GM03348 (cell line): ENCODE measurements at regions not wholly inside any gene's neighbourhood (a gene's known extent, or its start where the extent isn't known, plus 50 kb on each side); places are given as distances from the start of the nearest gene placed in this dataset.
"Not testable (repeated sequence)": the region's sequence is repeated elsewhere in the genome, so short reads cannot be mapped to it uniquely, and the experiment has no call there.

Experiments used
- DNase-seq: peaks from one replicate; pipeline ENCODE4 v3.0.0; 2012; ENCODE audit warnings: low spot score

GRCh38 chr21:35162831-35163230 is 113.7 kb upstream of the RUNX1 start:
- no peak for DNase-seq

DNA sequence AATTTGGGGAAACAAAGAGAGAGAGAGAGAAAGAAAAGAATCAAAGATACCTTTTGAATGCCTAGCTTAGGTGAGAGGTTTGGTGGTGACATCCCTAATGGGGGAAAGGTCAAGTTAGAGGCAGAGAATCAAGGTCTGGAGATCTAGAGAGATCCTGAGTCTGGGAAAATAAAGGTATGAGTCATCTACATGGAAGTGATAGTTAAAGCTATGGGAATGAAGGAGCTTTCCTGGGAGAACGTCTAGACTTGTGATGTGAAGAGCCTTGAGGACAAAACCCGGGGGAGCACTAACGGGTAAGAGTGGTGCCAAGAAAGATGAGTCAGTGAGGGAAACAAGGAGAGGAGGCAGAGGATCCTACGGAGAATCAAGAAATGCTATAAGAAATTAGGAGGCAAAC is 110.8 kb upstream of the RUNX1 start:
- DNase-seq, result peak; percentile 41

- not testable (repeated sequence) for DNase-seq
Measured at GRCh38 chr21:35157374-35157773, 108.3 kb upstream of the RUNX1 start.

- DNase-seq, result no peak
Measured at GRCh38 chr21:35156293-35157278, 107.5 kb upstream of the RUNX1 start.

DNA sequence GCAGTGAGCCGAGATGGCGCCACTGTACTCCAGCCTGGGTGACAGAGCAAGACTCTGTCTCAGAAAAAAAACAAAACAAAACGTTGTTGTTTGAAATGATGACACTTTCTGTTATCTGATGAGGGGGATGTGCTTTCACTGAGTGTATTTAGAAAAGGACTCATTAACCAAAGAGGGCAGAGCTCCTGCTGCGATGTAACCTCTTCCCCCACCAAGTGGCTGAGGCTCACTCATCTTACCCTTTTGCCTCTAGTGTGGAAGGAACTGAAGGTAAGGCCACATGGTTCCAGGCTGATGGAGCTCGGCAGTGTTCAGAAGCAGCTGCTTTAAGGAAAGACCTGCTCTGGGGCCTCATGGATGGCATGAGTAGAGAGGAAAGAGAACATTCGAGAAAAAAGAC is 105.7 kb upstream of the RUNX1 start:
- no peak for DNase-seq

DNA sequence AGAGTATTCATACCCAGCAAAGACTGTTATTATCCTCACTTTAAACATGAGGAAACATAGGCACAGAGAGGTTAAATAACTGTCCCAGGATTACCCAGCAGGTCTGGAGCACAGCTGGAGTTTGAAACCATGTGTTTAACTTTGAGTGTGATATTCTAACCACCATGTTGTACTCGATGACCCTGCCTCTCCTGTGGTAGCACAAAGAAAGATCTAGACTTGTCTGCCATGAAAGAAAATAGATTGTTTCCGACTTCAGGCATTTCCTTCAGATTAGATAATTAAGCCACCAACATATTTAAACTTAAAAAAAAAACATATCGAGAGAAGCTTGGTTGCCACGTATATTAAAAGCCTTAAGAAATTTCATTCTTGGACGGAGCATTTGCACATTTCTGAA is 104.6 kb upstream of the RUNX1 start:
- no peak for DNase-seq

DNA sequence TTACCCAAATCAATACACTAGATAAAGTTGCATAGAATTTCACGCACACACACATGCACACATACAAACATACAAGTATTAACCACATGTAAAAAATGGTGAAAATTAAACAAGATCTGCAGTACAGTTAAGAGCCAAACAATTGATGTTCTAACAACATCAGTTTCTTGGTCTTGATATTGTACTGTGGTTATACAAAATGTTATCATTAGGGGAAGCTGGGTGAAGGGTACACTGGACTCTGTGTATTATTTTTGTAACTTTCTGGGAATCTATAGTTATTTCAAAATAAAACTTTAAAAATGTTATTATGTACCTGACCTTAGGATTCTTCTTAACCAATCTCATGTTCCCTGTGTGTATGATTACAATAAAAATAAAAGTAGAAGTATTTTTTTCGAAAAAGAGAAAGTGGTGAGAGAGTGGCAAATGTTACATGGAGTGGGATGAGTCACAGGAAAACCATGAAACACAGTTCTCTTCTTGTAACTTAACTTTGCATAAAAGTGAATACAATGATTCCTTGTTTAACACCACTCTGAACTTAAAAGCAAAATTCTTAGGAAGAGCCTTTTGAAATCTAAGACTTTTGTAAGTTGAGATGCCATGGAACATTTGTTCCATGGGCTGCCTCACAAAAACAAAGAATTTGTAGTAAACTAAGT is 101.6 kb upstream of the RUNX1 start:
- peak; percentile 47 for DNase-seq

- DNase-seq, result peak; percentile 47
Measured at GRCh38 chr21:35149698-35150097, 100.6 kb upstream of the RUNX1 start.

DNA sequence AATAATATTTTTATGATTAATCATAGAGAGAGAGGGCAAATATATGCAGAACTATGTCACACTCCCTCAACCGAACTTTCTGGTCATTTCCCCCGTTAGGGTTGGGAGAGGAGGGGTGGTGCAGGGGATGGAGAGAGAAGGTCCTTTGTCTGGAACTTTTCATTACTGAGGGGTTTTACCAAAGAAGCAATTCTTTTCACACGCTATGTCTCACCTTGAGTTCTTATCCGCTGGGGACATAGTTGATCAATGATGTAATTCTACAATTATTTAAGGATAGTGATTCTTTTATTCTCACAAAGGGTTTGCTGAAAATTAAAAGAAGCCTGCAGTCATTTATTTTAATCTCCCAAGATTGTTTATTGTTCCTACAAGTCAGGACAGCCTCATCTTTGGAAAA is 98.3 kb upstream of the RUNX1 start:
- DNase-seq, result no peak

DNA sequence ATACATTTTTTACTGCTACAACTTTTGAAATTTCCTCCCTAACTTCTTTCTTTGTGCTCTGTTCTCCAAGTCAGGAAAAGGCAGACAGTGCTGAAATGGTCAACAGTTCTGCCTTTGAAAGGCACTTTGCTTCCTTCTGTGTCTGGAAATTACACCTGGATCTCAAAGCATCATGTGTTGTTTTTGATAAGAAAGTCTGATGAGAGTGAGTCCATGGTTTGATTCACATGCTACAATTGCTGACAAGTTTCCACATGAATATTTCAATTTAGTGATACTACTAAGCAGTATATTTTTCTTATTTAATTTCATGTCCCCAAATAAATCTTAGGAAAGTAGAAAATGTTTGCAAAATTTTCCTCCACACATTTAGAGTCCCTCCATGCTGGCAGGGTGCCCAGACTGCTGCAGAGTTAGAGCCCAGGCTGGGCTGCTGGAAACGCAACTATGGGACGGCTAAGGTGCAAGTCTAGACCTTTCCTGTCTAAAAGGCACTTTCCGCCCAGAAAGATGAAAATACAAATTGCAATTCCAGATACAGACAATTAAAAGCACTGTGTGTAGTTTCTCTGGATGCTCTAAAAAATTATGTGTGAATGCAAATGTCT is 96.6 kb upstream of the RUNX1 start:
- DNase-seq, result no peak

DNA sequence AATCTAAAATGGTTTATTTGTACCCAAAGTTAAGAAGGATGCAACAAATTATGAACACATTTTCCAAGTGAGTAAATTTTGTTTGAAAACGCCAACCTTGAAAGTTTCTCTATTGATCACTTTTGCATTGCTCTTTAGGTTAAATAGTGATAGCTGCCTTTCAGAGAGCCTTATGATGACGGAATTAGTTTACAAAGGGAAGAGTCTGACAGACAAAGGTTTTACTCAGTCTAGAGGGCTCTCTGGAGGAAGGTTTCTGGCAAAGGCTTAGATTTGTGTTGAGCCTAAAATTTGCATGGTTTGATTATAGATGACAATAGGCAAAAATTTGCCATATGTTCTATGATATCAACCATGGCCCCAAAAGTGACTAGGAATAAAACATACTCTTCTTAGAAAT is 95.9 kb upstream of the RUNX1 start:
- DNase-seq, result no peak

GRCh38 chr21:35142036-35142815 is 93.1 kb upstream of the RUNX1 start:
- peak; percentile 18 for DNase-seq

GRCh38 chr21:35139382-35139715 is 90.2 kb upstream of the RUNX1 start:
- no peak for DNase-seq

- DNase-seq, result peak; percentile 27
Measured at GRCh38 chr21:35138665-35139381, 89.7 kb upstream of the RUNX1 start.

DNA sequence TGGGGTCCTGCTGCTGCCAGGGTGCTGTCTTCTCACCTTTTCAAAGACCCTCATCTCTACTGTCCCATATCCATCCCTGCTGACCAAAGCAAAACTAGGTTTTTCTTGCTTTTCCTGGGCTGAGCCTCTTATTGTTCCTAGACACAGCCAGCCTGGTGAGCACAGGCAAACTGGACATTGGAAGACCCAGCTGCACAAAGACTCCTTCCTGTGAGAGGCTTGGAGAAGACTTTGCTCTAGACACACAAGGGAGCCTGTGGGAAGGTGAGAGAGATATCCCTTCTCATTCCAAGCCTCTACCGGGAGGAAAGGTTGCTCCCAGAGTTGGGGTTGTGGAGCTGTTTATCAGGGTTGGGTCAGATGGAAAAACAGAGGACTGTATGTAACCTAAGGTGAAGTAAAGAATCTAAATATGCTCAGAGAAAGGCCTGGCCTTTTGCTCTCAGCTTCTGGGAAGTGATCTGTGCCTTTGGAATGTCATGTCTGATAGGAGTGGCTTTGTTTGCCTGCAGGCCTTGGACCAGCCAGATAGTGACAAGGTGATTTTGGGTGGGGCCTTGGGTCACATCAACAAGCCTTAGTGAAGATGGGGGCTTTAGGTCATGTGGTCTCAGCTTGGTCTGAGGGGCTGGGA is 87.6 kb upstream of the RUNX1 start:
- DNase-seq, result peak; percentile 68

DNA sequence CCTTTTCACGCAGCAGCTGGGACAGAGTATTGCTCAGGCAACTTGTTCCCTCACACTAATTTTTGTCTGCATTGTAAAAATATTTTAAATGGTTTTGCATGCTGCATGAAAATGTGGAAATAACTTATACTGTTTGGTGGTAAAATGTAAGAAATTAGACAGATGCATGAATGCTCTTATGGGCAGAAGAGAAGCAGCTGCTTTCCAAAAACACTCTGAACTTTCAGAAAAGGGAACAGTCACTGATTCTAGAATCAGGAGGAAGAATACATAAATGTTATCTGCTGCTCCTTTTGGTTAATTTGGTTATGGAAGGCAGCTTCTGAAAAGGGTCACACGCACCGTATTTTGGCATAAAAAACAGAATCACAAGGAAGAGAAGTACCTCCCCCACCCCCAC is 87.0 kb upstream of the RUNX1 start:
- no peak for DNase-seq

DNA sequence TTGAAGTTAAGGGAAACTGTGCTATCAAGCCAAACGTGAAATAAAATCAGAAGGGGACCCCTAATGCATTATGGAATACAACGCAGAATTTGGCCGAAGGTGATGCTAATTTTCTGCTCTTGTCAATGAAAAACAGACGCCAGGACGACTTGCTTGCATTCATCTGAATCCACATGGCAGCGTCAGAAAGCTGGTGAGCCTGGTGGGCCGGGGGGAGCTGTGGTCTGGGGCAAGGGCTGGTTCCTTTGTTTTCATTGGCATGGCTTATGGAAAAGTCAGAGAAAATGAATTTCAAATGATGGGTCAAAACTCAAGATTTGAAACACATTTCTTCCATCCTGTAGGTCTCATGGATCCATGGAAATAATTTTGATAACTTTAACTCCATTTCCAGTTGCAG is 86.4 kb upstream of the RUNX1 start:
- no peak for DNase-seq

- DNase-seq, result no peak
Measured at GRCh38 chr21:35134309-35134708, 85.2 kb upstream of the RUNX1 start.

DNA sequence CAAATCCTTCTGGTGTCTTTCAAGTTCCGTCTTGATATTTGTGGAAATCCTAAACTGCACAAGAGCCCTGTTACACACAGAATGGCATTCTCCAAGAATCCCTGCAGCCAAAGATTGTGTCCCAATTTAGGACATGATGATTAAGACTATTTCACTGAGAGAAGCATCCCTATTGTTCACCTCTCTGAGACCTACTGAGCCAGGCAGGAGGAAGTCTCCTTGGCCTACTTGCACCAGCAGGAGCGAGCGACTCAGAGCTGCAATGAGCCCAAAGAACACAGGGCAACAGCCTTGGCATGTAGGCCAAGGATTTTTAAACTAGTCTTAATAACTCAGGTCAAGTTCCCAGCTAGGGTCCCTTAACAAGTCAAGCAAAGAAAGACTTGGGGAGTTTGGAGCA is 79.4 kb upstream of the RUNX1 start:
- no peak for DNase-seq

DNA sequence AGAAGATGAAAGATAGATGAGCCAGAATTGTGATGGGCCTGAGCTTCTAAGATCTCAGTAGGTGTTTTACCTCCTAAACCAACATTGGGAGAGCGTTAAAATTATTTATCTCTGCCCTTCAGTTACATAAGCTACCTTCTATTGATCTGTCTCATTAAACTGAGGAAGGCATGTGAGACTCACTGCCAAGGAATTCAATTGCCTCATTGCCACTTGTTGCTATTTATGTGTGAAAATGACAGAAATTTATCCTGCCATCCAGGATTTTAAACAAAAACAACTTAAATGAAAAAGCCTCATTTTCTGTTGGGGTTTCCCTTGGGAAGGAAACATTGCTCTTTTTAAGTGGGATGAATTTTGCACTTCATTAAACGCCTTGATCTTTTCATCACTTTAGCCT is 78.7 kb upstream of the RUNX1 start:
- peak; percentile 36 for DNase-seq

GRCh38 chr21:35127026-35127425 is 77.9 kb upstream of the RUNX1 start:
- DNase-seq, result no peak
